Endothelial cell of umbilical vein (primary cell): ENCODE measurements at regions not wholly inside any gene's neighbourhood (a gene's known extent, or its start where the extent isn't known, plus 50 kb on each side); places are given as distances from the start of the nearest gene placed in this dataset.

Source experiments
- CTCF ChIP-seq, 2 donors: IDR thresholded peaks; 1 replicate in 1 of 2; 2 replicates in 1 of 2; pipeline ENCODE4 v1.5.1; 2011; ENCODE audit warnings: low read length in 2 of 2, mild to moderate bottlenecking in 2 of 2, moderate library complexity in 2 of 2, control low read depth in 1 of 2, inconsistent platforms in 1 of 2, low read depth in 1 of 2; ENCODE audit not compliant: insufficient read depth in 1 of 2; ENCODE audit errors: extremely low read depth in 1 of 2
- EZH2 ChIP-seq: IDR thresholded peaks from 2 replicates; pipeline ENCODE4 v1.6.1; 2012; ENCODE audit warnings: borderline replicate concordance, low read depth, mild to moderate bottlenecking, moderate library complexity, low read length, inconsistent platforms; ENCODE audit not compliant: severe bottlenecking
- FOS ChIP-seq: IDR thresholded peaks from 2 replicates; pipeline ENCODE4 v1.6.1; 2011; ENCODE audit warnings: mild to moderate bottlenecking, low read length, moderate library complexity, borderline replicate concordance; ENCODE audit not compliant: insufficient read depth
- GATA2 ChIP-seq: IDR thresholded peaks from 2 replicates; pipeline ENCODE4 v1.7.0; 2011; ENCODE audit warnings: low read depth, mild to moderate bottlenecking, moderate library complexity, mixed read lengths, low read length; ENCODE audit not compliant: insufficient read length, insufficient read depth
- JUN ChIP-seq: IDR thresholded peaks from 2 replicates; pipeline ENCODE4 v1.6.1; 2011; ENCODE audit warnings: borderline replicate concordance, low read depth; ENCODE audit not compliant: insufficient read length, insufficient read depth
- MYC ChIP-seq: IDR thresholded peaks from one replicate; pipeline ENCODE4 v1.6.1; 2011; ENCODE audit warnings: mild to moderate bottlenecking, low read depth, low read length
- POLR2A ChIP-seq: IDR thresholded peaks from 2 replicates; pipeline ENCODE4 v1.6.1; 2012; ENCODE audit warnings: low read depth, mild to moderate bottlenecking, control low read depth, low read length
- POLR2AphosphoS5 ChIP-seq: IDR thresholded peaks from 2 replicates; pipeline ENCODE4 v1.6.1; 2012; ENCODE audit warnings: low read depth, mild to moderate bottlenecking, control low read depth, low read length, moderate library complexity; ENCODE audit not compliant: insufficient read depth
- TF ChIP-seq, protein P1 (sequence below): IDR thresholded peaks from 2 replicates; pipeline ENCODE4 v1.6.1; 2011; ENCODE audit not compliant: insufficient read depth, insufficient read length

GRCh38 chr3:181174022-181174421, 184.5 kb upstream of the DNAJC19 start:
- no peak for TF ChIP-seq MYC
- TF ChIP-seq CTCF (IDR thresholded peaks at IDR 0.05; ENCODE audit: extremely low read depth in 1 of 2, insufficient read depth in 1 of 2, low read depth in 1 of 2, low read length in 2 of 2): no peak
- TF ChIP-seq POLR2AphosphoS5: no peak
- no peak for TF ChIP-seq JUN
- no peak for TF ChIP-seq POLR2A
- no peak for TF ChIP-seq EZH2
- no peak for TF ChIP-seq FOS
- no peak for TF ChIP-seq GATA2
- TF ChIP-seq, protein P1, sequence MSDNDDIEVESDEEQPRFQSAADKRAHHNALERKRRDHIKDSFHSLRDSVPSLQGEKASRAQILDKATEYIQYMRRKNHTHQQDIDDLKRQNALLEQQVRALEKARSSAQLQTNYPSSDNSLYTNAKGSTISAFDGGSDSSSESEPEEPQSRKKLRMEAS: no peak
